HG03565 (cell line): ENCODE measurements at regions not wholly inside any gene's neighbourhood (a gene's known extent, or its start where the extent isn't known, plus 50 kb on each side); places are given as distances from the start of the nearest gene placed in this dataset.

ENCODE experiments used
- ATAC-seq: cut with Tn5 transposase; IDR thresholded peaks from one replicate; pipeline ENCODE4 v1.9.1; 2021; ENCODE audit warnings: mild to moderate bottlenecking, moderate library complexity; ENCODE audit not compliant: unreplicated experiment

GRCh38 chr21:34192646-34193285 lies 119.4 kb downstream of the MRPS6 start:
- ATAC-seq = no peak

GRCh38 chr21:34195335-34195734 lies 122.0 kb downstream of the MRPS6 start:
- ATAC-seq = no peak

- ATAC-seq = no peak
Observed at GRCh38 chr21:34196996-34197395, 123.6 kb downstream of the MRPS6 start.

GRCh38 chr21:34197561-34197960 lies 124.2 kb downstream of the MRPS6 start:
- ATAC-seq = no peak

GRCh38 chr21:34198231-34199120 lies 125.1 kb downstream of the MRPS6 start:
- no peak for ATAC-seq

- no peak for ATAC-seq
Observed at GRCh38 chr21:34199121-34199910, 125.9 kb downstream of the MRPS6 start.

GRCh38 chr21:34200288-34200905 lies 127.0 kb downstream of the MRPS6 start:
- no peak for ATAC-seq

- ATAC-seq = no peak
Observed at GRCh38 chr21:34201001-34201400, 127.6 kb downstream of the MRPS6 start.

GRCh38 chr21:34201481-34201858 lies 128.1 kb downstream of the MRPS6 start:
- ATAC-seq = no peak

GRCh38 chr21:34202553-34203372 lies 129.4 kb downstream of the MRPS6 start:
- ATAC-seq = no peak

GRCh38 chr21:34203851-34204420 lies 130.6 kb downstream of the MRPS6 start:
- ATAC-seq = no peak

GRCh38 chr21:34204481-34205439 lies 131.4 kb downstream of the MRPS6 start:
- no peak for ATAC-seq

GRCh38 chr21:34205811-34206571 lies 132.6 kb downstream of the MRPS6 start:
- ATAC-seq = no peak

GRCh38 chr21:34213959-34214358 lies 140.6 kb downstream of the MRPS6 start:
- no peak for ATAC-seq

- ATAC-seq = no peak
Observed at GRCh38 chr21:34215501-34215900, 142.1 kb downstream of the MRPS6 start.

GRCh38 chr21:34215911-34216717 lies 142.7 kb downstream of the MRPS6 start:
- no peak for ATAC-seq

- no peak for ATAC-seq
Observed at GRCh38 chr21:34216718-34217032, 143.3 kb downstream of the MRPS6 start.
